Stimulated activated CD4-positive, alpha-beta T cell treated with anti-CD3 and anti-CD28 coated beads, Interleukin-2, amount 100 ng/mL, for 24 hours (primary cell): ENCODE measurements at regions not wholly inside any gene's neighbourhood (a gene's known extent, or its start where the extent isn't known, plus 50 kb on each side); places are given as distances from the start of the nearest gene placed in this dataset.

ENCODE experiments used
- DNase-seq, 2 donors: peaks; one replicate each; pipeline ENCODE4 v3.0.0-alpha.2; 2020

- DNase-seq, result no peak
Observed at GRCh38 chr2:146537477-146537876, 1307.4 kb upstream of the ACVR2A start.

DNA sequence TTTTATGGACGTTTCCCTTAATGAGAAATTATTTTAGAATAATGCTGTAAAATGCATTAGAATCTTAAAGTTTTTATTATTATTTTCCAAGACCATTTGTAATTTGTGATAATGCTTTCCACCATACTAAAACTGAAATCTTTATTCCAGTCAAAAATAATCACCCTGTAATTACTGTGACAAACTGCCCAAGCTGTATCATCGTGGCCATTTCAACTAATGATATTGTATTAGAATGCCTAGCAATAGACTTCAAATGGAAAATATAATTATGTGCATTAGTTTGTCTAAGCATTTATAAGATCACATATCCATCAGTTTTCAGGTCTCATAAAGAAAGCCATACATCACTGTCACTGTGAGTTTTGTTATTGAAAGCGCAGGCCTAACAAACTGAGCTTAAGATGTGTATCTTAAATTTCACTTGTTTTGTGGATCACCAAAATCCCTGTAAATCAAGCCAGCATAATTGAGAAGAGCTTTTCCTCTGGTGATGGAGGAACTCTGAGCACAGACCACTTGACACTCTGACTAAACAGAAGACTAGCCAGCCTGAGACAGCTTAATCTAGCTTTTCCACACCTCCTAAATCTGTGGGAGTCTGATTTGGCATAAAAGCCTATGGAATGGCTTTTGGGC, 1312.2 kb upstream of the ACVR2A start:
- no peak for DNase-seq

GRCh38 chr2:146532009-146532408, 1312.8 kb upstream of the ACVR2A start:
- DNase-seq, result no peak

DNA sequence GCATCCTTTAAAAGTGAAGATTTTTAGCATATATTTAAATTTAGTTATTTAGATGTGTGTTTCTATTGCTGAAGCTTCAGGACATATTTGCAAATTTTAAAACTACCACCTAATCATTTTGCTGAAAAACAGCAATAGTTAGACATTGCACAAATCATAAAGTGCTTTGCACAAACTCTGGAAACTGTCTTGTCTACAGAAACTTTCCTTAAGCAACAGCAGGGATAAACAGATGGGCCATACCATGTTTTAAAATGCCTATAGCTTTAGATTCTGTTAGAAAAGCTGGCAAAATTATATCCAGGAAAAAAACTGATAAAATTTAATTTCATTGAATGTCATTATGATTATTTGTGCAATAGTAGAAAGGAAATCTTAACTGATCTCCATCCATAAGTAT, 1313.9 kb upstream of the ACVR2A start:
- DNase-seq, result no peak

DNA sequence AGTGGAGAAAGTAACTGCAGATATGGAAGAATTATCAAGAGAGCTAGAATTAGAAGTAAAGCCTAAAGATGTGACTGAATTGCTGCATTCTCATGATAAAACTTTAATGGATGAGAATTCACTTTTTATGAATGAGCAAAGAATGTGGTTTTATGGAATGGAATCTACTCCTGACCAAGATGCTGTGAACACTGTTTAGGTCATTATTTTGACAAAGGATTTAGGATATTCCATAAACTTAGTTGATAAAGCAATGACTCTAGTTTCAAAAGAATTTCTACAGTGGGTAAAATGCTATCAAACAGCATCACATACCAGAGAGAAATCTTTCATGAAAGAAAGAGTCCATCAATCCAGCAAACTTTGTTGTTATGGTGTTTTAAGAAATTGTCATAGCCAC, 1317.7 kb upstream of the ACVR2A start:
- no peak for DNase-seq

GRCh38 chr2:146523196-146523595, 1321.6 kb upstream of the ACVR2A start:
- no peak for DNase-seq

- DNase-seq, result no peak
Observed at GRCh38 chr2:146506851-146507250, 1338.0 kb upstream of the ACVR2A start.

DNA sequence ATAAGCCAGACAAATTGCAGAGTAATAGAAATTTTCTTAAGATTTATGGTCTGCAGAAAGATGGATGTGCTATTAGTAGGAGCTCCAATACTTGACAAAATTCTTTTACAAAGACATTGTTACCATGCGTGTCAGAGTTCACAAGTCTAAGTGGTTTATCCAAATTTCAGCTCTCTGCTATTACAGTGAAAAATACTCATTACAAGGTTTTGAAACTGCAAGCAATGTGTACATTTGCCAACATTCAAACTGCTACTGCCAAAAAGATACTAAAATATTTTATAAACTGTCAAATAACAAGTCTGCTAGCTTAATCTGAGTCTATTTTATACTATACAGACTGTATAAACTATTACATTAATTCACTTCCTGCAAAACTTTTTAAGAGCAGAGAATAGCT, 1341.5 kb upstream of the ACVR2A start:
- DNase-seq, result no peak

DNA sequence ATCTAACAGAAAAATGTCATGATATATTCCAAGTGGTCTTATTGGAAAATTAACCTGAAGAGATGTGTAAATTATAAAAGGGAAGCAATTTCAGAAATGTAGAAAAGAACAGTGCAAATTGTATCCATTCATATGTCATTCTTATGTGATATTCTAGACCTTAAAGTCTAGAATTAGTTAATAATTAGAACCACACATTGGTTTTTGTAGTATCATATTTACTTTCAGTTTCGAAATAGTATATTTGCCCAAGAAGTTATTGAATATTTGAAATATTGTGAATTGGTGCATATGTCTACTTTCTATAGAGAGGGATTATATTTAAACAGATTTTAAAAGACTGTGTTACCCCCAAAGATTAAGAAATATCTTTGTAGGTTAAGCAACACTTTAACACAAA, 1348.6 kb upstream of the ACVR2A start:
- DNase-seq, result no peak

- DNase-seq, result no peak
Observed at GRCh38 chr2:146489386-146489785, 1355.4 kb upstream of the ACVR2A start.

- DNase-seq, result no peak
Observed at GRCh38 chr2:146481629-146482028, 1363.2 kb upstream of the ACVR2A start.

DNA sequence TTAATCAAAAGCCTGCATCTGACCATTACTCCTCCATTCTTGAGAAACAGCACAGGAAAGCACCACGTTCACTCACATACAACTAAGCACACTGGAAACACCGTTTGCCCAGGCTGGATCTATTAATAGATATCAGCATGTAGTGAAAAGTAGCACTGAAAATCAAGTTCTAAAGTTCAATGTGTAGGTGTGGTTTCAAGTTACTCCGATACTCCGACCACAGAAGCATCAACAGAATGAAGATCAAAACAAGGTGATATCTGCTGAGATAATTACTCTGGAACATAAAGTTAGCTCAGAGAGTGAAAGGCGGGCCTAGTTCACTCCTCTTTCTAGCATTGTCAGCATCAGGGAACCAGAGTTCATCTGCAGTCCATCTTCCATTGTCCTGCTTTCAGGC, 1367.4 kb upstream of the ACVR2A start:
- no peak for DNase-seq

DNA sequence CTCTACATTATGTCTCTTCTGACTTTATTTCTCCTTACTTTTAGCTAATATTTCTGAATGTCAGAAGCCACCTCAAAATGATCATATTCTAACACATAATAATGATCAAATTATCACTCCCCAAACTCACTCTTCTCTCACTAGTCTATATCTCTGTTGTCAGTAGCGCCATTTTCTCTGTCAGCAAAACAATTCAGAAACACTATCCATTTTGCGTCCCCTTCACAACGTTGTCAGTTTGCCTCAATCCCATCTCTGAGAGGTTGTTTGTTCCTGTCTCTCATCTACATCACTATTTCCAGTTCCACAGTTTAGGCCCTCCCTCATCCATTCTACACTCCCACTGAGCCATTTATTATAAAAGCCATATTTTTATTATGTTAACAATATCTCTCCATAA, 1376.3 kb upstream of the ACVR2A start:
- DNase-seq, result no peak

DNA sequence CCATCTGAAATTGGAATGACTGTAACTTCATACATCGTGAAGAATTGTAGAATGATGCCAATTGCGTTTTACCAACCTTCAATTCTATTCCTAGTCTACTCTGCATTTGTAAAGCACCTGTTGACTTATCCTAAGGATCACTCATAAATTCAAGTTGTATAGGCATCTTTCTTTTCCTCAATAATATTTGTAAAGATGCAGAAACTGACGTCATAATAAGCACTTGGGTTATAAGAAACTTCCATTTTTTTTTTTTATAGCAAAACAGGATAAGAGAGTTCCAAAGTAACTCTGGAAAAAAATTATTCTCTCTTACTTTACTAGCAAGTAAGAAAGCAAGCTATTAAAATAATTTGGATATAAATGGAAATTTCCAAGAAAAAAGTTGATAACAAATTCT, 1377.4 kb upstream of the ACVR2A start:
- DNase-seq, result no peak

DNA sequence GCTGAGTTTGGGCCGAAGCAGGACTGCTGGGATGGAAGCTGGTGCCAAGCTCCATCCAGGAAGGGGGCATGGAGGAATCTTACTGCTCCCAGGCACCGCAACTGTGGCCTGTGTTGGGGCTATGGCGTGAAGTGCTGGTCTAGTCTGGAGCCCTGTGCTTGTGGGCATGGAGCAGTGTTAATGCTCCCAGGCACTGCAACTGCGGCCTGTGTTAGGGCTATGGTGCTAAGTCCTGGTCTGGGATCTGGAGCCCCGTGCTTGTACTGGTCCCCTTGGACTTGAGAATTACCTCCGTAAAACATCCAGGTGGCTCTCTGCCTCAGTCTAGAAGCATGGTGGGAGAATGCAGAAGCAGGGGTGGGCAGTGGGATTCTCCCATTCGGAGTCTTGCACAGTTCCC, 1379.4 kb upstream of the ACVR2A start:
- no peak for DNase-seq

- DNase-seq, result no peak
Observed at GRCh38 chr2:146461068-146461467, 1383.8 kb upstream of the ACVR2A start.

DNA sequence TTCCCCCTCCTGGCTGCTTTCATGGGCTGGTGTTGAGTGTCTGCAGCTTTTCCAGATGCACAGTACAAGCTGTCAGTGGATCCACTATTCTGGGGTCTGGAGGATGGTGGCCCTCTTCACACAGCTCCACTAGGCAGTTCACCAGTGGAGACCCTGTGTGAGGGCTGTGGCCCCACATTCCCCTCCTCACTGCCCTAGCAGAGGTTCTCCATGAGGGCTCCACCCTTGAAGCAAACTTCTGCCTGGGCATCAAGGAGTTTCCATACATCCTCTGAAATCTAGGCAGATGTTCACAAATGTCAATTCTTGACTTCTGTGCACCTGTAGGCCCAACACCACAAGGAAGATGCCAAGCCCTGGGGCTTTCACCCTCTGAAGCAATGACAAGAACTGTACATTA, 1386.2 kb upstream of the ACVR2A start:
- DNase-seq, result no peak

- DNase-seq, result no peak
Observed at GRCh38 chr2:146457221-146457620, 1387.6 kb upstream of the ACVR2A start.

GRCh38 chr2:146455325-146455724, 1389.5 kb upstream of the ACVR2A start:
- DNase-seq, result no peak

DNA sequence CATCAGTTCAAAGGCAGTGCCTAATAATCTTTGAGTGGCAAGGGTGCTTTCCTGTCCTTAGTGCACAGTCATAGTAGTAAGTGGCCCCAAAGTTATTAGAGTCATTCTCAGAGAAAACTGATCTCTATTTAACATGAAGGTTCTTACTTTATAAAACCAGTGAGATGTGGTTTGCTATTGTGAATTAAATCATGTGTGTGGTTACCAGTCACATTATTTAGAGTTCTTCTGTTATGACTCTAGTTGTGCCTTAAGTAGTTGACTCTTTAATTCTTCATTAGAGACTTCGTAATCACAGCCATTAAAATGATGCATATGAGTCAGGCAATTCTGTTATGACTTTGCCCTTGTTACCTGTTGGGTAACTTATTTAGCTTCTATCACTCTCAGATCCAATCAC, 1392.9 kb upstream of the ACVR2A start:
- DNase-seq, result no peak

DNA sequence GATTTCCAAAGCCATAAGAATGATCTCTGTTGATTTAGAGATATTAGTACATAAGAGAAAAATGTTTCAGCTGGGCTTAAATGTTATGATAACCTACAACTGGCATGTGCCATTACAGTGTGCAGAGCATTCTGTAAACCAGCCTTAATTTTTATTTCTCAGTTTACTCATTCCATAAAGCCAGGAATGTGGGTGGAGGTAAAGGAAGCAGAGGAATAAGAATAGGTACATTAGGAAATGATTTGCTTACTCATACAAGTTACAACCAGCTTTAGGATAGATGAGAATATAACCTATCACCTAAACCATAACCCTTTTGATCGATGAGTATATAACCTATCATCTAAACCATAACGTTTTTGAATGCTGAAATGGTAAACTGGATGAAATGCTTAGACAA, 1394.7 kb upstream of the ACVR2A start:
- no peak for DNase-seq

GRCh38 chr2:146444987-146445386, 1399.8 kb upstream of the ACVR2A start:
- DNase-seq, result no peak

- no peak for DNase-seq
Observed at GRCh38 chr2:146444085-146444484, 1400.7 kb upstream of the ACVR2A start.

DNA sequence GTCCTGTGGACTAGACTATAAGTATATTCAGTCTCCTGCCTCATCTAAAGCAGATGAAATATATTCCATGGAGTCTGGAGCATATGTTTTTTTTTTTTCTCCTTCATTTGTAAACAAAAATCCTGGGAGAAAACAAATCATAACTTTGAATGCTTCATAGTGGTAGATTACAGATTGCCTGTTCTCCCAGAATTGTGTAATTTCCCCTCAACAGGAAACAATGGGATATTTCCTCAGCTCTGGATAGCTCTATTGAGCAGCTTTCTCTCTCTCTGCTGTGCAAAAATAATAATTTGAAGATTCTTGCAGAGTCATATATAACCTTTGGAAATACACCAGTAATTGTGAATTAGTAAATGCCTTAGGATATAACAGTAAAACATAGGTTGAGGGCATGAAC, 1406.6 kb upstream of the ACVR2A start:
- DNase-seq, result no peak

DNA sequence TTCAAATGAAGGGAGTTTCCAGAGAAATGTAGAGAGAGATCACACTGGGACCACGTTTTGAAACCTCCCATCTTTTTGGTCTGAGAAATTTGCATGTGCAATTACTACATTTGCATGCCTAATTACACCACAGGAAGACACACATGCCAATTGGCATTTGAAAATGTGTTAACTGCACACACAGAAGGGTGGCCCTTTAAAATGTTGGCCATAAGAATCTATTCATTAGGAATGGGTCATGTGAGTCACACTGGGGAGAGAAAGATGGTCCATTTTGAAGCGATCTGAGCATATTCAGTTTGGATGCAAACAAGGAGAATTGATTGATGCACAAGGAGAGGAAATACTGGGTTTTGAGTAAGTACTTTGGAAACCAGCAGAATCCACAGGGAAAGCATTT, 1407.1 kb upstream of the ACVR2A start:
- DNase-seq, result no peak
